Endothelial cell of umbilical vein (primary cell): ENCODE measurements at regions not wholly inside any gene's neighbourhood (a gene's known extent, or its start where the extent isn't known, plus 50 kb on each side); places are given as distances from the start of the nearest gene placed in this dataset.

Experiments
- BruUV-seq: library from RNA; stranded (reverse); fragments of 400-500 nt; replicated peaks from 2 replicates; lab custom pipeline; 2021; lab: Mats Ljungman, UMichigan
- CTCF ChIA-PET: fragments of 300-600, 350-600 bp; sonication (Branson Sonifier 250); formaldehyde crosslinking; loops from one replicate; lab custom pipeline; 2021; ENCODE audit warnings: antibody characterized with exemption, inconsistent platforms; lab: Charles Lee
- POLR2A ChIA-PET: fragments of 300-600, 350-600 bp; sonication (Branson Sonifier 250); formaldehyde crosslinking; loops from one replicate; lab custom pipeline; 2021; ENCODE audit warnings: antibody characterized with exemption, inconsistent platforms; lab: Charles Lee
- DNase-seq: peaks from one replicate; pipeline ENCODE4 v3.0.0-alpha.2; 2011; ENCODE audit warnings: low read depth, low spot score
- FAIRE-seq: peaks from 2 replicates; lab custom pipeline; 2011; peaks lifted over from hg19 to GRCh38; lab: Jason Lieb, UNC
- H2AFZ ChIP-seq: 2 replicates; pipeline ENCODE4 v1.6.0; 2012; ENCODE audit warnings: low read depth, low read length, control low read depth, inconsistent platforms
- H3K27ac ChIP-seq: 2 replicates; pipeline ENCODE4 v1.5.1; 2011; ENCODE audit warnings: low read depth, mild to moderate bottlenecking, control low read depth, low read length, moderate library complexity; ENCODE audit not compliant: insufficient read depth
- H3K27me3 ChIP-seq, 2 experiments: 2 replicates each; pipeline versions ENCODE4 v1.6.0 to v1.6.1; 2011; ENCODE audit warnings: low read length in 2 of 2, mixed read lengths in 1 of 2; ENCODE audit not compliant: control insufficient read depth in 2 of 2, insufficient read depth in 2 of 2
- H3K36me3 ChIP-seq, 2 experiments: 2 replicates in 1 of 2; 3 replicates in 1 of 2; pipeline ENCODE4 v1.5.1; 2011; ENCODE audit warnings: low read length in 2 of 2, mild to moderate bottlenecking in 1 of 2, moderate library complexity in 1 of 2; ENCODE audit not compliant: control insufficient read depth in 2 of 2, insufficient read depth in 2 of 2; ENCODE audit errors: extremely low read depth in 1 of 2
- H3K4me1 ChIP-seq: 3 replicates; pipeline ENCODE4 v1.5.1; 2011; ENCODE audit warnings: mild to moderate bottlenecking, low read length; ENCODE audit not compliant: control insufficient read depth, insufficient read depth; ENCODE audit errors: extremely low read depth
- H3K4me2 ChIP-seq: 2 replicates; pipeline ENCODE4 v1.6.1; 2011; ENCODE audit warnings: low read length, control low read depth, mixed read lengths; ENCODE audit not compliant: insufficient read depth
- H3K4me3 ChIP-seq, 3 experiments: fragments of 200-600 bp in 1 of 3; sonication (generic), shearing (Covaris generic) in 1 of 3; replicated peaks in 1 of 3; 2 replicates each; pipeline ENCODE4 v1.5.1; 2011 to 2016; ENCODE audit warnings: control low read depth in 3 of 3, low read length in 3 of 3, mild to moderate bottlenecking in 2 of 3, inconsistent platforms in 1 of 3, low read depth in 1 of 3, moderate library complexity in 1 of 3; ENCODE audit not compliant: insufficient read depth in 1 of 3
- H3K79me2 ChIP-seq: 2 replicates; pipeline ENCODE4 v1.6.0; 2012; ENCODE audit warnings: low read length, inconsistent platforms; ENCODE audit not compliant: control insufficient read depth, insufficient read depth
- H3K9ac ChIP-seq: replicated peaks from 2 replicates; pipeline ENCODE3; 2011; ENCODE audit warnings: low read length, control low read depth; ENCODE audit not compliant: insufficient read depth; ENCODE audit errors: extremely low read depth
- H3K9me1 ChIP-seq: replicated peaks from 3 replicates; pipeline ENCODE4 v1.6.0; 2011; ENCODE audit warnings: mild to moderate bottlenecking, low read length; ENCODE audit not compliant: control insufficient read depth, insufficient read depth; ENCODE audit errors: extremely low read depth
- H3K9me3 ChIP-seq: replicated peaks from 2 replicates; pipeline ENCODE4 v1.5.1; 2012; ENCODE audit warnings: low read length, inconsistent platforms; ENCODE audit not compliant: control insufficient read depth, insufficient read depth
- H4K20me1 ChIP-seq: replicated peaks from 2 replicates; pipeline ENCODE3; 2011; ENCODE audit warnings: mild to moderate bottlenecking, low read length; ENCODE audit not compliant: control insufficient read depth, insufficient read depth; ENCODE audit errors: extremely low read depth
- EZH2 ChIP-seq: IDR thresholded peaks from 2 replicates; pipeline ENCODE4 v1.6.1; 2012; ENCODE audit warnings: borderline replicate concordance, low read depth, mild to moderate bottlenecking, moderate library complexity, low read length, inconsistent platforms; ENCODE audit not compliant: severe bottlenecking
- FOS ChIP-seq: IDR thresholded peaks from 2 replicates; pipeline ENCODE4 v1.6.1; 2011; ENCODE audit warnings: mild to moderate bottlenecking, low read length, moderate library complexity, borderline replicate concordance; ENCODE audit not compliant: insufficient read depth
- JUN ChIP-seq: IDR thresholded peaks from 2 replicates; pipeline ENCODE4 v1.6.1; 2011; ENCODE audit warnings: borderline replicate concordance, low read depth; ENCODE audit not compliant: insufficient read length, insufficient read depth
- MYC ChIP-seq: IDR thresholded peaks from one replicate; pipeline ENCODE4 v1.6.1; 2011; ENCODE audit warnings: mild to moderate bottlenecking, low read depth, low read length
- POLR2A ChIP-seq: IDR thresholded peaks from 2 replicates; pipeline ENCODE4 v1.6.1; 2012; ENCODE audit warnings: low read depth, mild to moderate bottlenecking, control low read depth, low read length
- POLR2AphosphoS5 ChIP-seq: IDR thresholded peaks from 2 replicates; pipeline ENCODE4 v1.6.1; 2012; ENCODE audit warnings: low read depth, mild to moderate bottlenecking, control low read depth, low read length, moderate library complexity; ENCODE audit not compliant: insufficient read depth
- dilution Hi-C: fragments of 300-500 bp; cut with MboI; formaldehyde crosslinking; loops from one replicate; pipeline ENCODE4 v1.15.0; 2019; ENCODE audit warnings: low sequenced_read_pairs; ENCODE audit not compliant: extremely low pct_ligation_motif_present
- intact Hi-C: fragments of 100-400 bp; cut with micrococcal nuclease; formaldehyde crosslinking; loops from one replicate; pipeline ENCODE4 v1.10.0; 2022
- TF ChIP-seq, protein P1 (sequence below): IDR thresholded peaks from 2 replicates; pipeline ENCODE4 v1.6.1; 2011; ENCODE audit not compliant: insufficient read depth, insufficient read length

DNA sequence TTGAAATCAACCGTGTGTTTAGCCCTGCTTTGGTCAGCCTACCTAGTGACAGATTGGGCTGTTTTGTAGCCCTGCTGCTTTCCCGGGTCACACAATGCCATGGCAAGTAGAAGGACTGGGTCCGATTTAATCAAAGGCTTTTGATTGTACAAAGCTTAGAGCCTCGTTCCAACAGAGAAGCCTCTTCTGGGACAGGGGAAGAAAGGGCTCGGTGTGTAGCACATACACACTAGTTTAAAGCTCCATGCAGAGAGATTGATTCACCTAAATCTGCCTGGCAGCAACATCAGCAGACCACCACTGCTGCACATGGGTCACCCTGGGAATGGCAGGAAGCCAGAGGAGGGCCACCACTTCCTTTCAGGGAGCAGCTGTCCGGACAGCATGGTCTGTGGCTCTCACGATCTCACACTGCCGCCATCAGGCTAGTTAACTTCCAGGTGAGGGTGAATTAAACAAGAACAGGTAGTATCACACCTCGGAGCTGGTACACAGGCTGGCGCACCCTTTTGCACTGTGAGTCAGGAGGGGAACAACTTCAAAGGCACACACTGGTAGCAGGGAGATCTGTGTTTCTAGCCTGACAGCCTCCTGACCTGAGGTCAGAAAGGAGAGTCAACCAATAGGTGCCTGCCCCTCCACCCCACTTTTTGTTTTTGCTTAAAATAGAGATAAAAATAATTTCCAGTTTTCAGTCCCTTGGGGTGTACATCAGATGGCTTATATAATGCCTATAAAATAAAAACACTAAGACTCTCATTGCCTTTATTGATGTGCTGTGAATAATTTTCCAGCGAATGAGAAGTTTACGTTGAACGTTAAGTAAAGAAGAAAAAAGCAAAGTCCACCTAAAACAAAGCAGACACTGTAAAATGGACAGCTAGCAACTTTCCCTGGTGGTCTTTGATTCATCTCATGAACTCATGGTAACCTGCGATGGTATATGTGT is 108.5 kb downstream of the CDCA7 start:
- Histone ChIP-seq H3K9ac (no peak overlapping the region), H3K9me1 (no peaks in the 10 kb centered on the region), H2AFZ (no peak overlapping the region), H3K4me1 (no peaks in the 10 kb centered on the region), H3K9me3 (no peaks in the 10 kb centered on the region), H3K79me2 (no peaks in the 10 kb centered on the region), H4K20me1 (no peaks in the 10 kb centered on the region), H3K36me3 (no peaks in the 10 kb centered on the region), H3K4me2 (no peak overlapping the region), H3K4me3 (no peak overlapping the region), H3K27me3 (peaks cover 2 to 3% of the 10 kb centered on the region in 2 experiments), H3K27ac (no peak overlapping the region)
- TF ChIP-seq JUN: no peak
- TF ChIP-seq POLR2AphosphoS5: no peak
- no peak for TF ChIP-seq FOS
- no peak for TF ChIP-seq EZH2
- no peak for TF ChIP-seq POLR2A
- intact Hi-C loops: no loop called here
- ChIA-PET POLR2A (no interaction called here), CTCF (no interaction called here)
- DNase-seq (no peak), FAIRE-seq (no peak)
- dilution Hi-C loops: no loop called here
- BruUV-seq: no TSS peak

DNA sequence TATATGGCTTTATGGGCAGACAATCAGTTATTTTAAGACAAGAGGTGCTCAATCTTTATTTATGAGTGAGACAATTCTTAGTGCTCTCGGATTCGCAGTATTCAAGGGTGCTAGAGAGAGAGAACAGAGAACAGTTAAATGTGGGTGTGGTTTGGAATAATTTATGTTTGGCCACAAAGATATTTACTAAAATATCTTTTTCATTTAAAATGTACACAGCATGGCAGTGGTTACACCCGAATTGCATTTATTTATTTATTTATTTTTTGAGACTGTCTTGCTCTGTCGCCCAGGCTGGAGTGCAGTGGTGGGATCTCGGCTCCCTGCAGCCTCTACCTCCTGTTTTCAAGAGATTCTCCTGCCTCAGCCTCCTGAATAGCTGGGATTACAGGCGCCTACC is 109.2 kb downstream of the CDCA7 start:
- no peak for TF ChIP-seq POLR2AphosphoS5
- TF ChIP-seq MYC: no peak
- TF ChIP-seq JUN: no peak
- TF ChIP-seq, protein P1, sequence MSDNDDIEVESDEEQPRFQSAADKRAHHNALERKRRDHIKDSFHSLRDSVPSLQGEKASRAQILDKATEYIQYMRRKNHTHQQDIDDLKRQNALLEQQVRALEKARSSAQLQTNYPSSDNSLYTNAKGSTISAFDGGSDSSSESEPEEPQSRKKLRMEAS: no peak
- CTCF ChIA-PET: no interaction called here
- no peaks in the 10 kb centered on the region for H4K20me1 ChIP-seq

More for the DNA sequence above, 109.2 kb downstream of the CDCA7 start:
- H3K36me3 ChIP-seq: no peaks in the 10 kb centered on the region
- dilution Hi-C loops (no loop called here), intact Hi-C loops (no loop called here)
- no peak overlapping the region for H3K27ac ChIP-seq
- BruUV-seq: no TSS peak
- H3K9me1 ChIP-seq: no peaks in the 10 kb centered on the region
- no peaks in the 10 kb centered on the region for H3K9me3 ChIP-seq
- no peaks in the 10 kb centered on the region for H3K79me2 ChIP-seq
- FAIRE-seq (no peak), DNase-seq (no peak)
- H3K4me2 ChIP-seq: no peak overlapping the region
- H3K4me1 ChIP-seq: no peaks in the 10 kb centered on the region
- POLR2A ChIA-PET: no interaction called here
- H3K9ac ChIP-seq: no peak overlapping the region
- peaks cover 2 to 3% of the 10 kb centered on the region in 2 experiments for H3K27me3 ChIP-seq
- H3K4me3 ChIP-seq: no peak overlapping the region
- no peak overlapping the region for H2AFZ ChIP-seq
